Liver (tissue), 3 donors: ENCODE measurements at regions not wholly inside any gene's neighbourhood (a gene's known extent, or its start where the extent isn't known, plus 50 kb on each side); places are given as distances from the start of the nearest gene placed in this dataset.

Experiments used
- CTCF ChIP-seq: fragments of 150-350 bp; IDR thresholded peaks from 2 replicates; pipeline ENCODE4 v1.5.1; 2017; ENCODE audit warnings: improper control_type of control experiment, low read depth, low read length; ENCODE audit not compliant: missing input control
- GABPA ChIP-seq, 2 donors: IDR thresholded peaks in 1 of 2; conservative IDR thresholded peaks in 1 of 2; 2 replicates each; pipeline ENCODE4 v1.6.1; 2016; ENCODE audit warnings: antibody characterized with exemption in 2 of 2, mild to moderate bottlenecking in 1 of 2, moderate library complexity in 1 of 2
- RAD21 ChIP-seq, 2 donors: IDR thresholded peaks; 2 replicates each; pipeline ENCODE4 v1.6.1; 2016; ENCODE audit warnings: antibody characterized with exemption in 2 of 2, mild to moderate bottlenecking in 2 of 2
- REST ChIP-seq: IDR thresholded peaks from 2 replicates; pipeline ENCODE4 v1.6.1; 2016; ENCODE audit warnings: antibody characterized with exemption, mild to moderate bottlenecking
- YY1 ChIP-seq: IDR thresholded peaks from 2 replicates; pipeline ENCODE4 v1.6.1; 2016; ENCODE audit warnings: antibody characterized with exemption, mild to moderate bottlenecking
- donor health status: healthy.
- donor health status: healthy.

- TF ChIP-seq REST (no peak), RAD21 (IDR thresholded peaks at IDR 0.05) (no peak), YY1 (no peak), GABPA (IDR thresholded peaks at IDR 0.05 in 1 of 2, conservative IDR thresholded peaks at IDR 0.05 in 1 of 2) (no peak), CTCF (no peak)
These were observed 78.7 kb upstream of the C11orf87 start for GRCh38 chr11:109343242-109343641.
